GM12878 (cell line): ENCODE measurements at regions not wholly inside any gene's neighbourhood (a gene's known extent, or its start where the extent isn't known, plus 50 kb on each side); places are given as distances from the start of the nearest gene placed in this dataset.

Experiments
- ATAC-seq: fragments of 200-7000 bp; cut with Tn5 transposase; 3 replicates; pipeline ENCODE4 v1.9.1; 2020; ENCODE audit warnings: mild to moderate bottlenecking, moderate library complexity
- BruUV-seq: library from RNA; stranded (reverse); fragments of 400-500 nt; replicated peaks from 2 replicates; lab custom pipeline; 2021; lab: Mats Ljungman, UMichigan
- CTCF ChIA-PET: fragments of 300-600 bp; sonication (Branson Sonifier 250); formaldehyde crosslinking; extraction: SDS; loops from one replicate; lab custom pipeline; 2021; ENCODE audit warnings: inconsistent platforms; lab: Yijun Ruan, JAX
- POLR2A ChIA-PET: fragments of 350-600 bp; formaldehyde crosslinking; extraction: SDS; loops from one replicate; lab custom pipeline; 2021; ENCODE audit warnings: inconsistent platforms; lab: Charles Lee
- RAD21 ChIA-PET: fragments of 300-600 bp; sonication (Branson Sonifier 250); formaldehyde crosslinking; loops from one replicate; lab custom pipeline; 2023; ENCODE audit warnings: antibody characterized with exemption; ENCODE audit not compliant: unreplicated experiment; lab: Charles Lee
- SMC1A ChIA-PET: fragments of 300-600 bp; sonication (Branson Sonifier 250); formaldehyde crosslinking; loops from one replicate; lab custom pipeline; 2023; ENCODE audit not compliant: unreplicated experiment, uncharacterized antibody; lab: Charles Lee
- DNase-seq: peaks from one replicate; pipeline ENCODE4 v3.0.0-alpha.2; 2011; ENCODE audit warnings: low read depth, low spot score
- FAIRE-seq: peaks from 3 replicates; lab custom pipeline; 2011; peaks lifted over from hg19 to GRCh38; lab: Jason Lieb, UNC
- H2AFZ ChIP-seq: 2 replicates; pipeline ENCODE4 v1.6.0; 2011; ENCODE audit warnings: low read depth, low read length, control low read depth; ENCODE audit not compliant: control insufficient read depth
- H3K27ac ChIP-seq: 2 replicates; pipeline ENCODE4 v1.5.1; 2011; ENCODE audit warnings: control low read depth; ENCODE audit not compliant: control insufficient read depth, insufficient read depth
- H3K27me3 ChIP-seq, 2 experiments: replicated peaks in 1 of 2; 2 replicates each; pipeline versions ENCODE4 v1.6.0 to v1.6.1; 2011; ENCODE audit warnings: low read length in 1 of 2; ENCODE audit not compliant: control insufficient read depth in 2 of 2, insufficient read depth in 2 of 2
- H3K36me3 ChIP-seq, 2 experiments: 2 replicates each; pipeline ENCODE4 v1.5.1; 2011; ENCODE audit warnings: low read length in 1 of 2; ENCODE audit not compliant: control insufficient read depth in 2 of 2, insufficient read depth in 2 of 2
- H3K4me1 ChIP-seq: 2 replicates; pipeline ENCODE4 v1.6.1; 2011; ENCODE audit warnings: mild to moderate bottlenecking, low read length, moderate library complexity, mixed read lengths; ENCODE audit not compliant: control insufficient read depth, insufficient read depth
- H3K4me2 ChIP-seq: 2 replicates; pipeline ENCODE4 v1.6.0; 2011; ENCODE audit warnings: control low read depth; ENCODE audit not compliant: control insufficient read depth, insufficient read depth
- H3K4me3 ChIP-seq: fragments of 200-600 bp; sonication (generic); 2 replicates; pipeline ENCODE4 v1.5.1; 2016
- H3K79me2 ChIP-seq: 2 replicates; pipeline ENCODE4 v1.6.0; 2011; ENCODE audit warnings: low read length; ENCODE audit not compliant: control insufficient read depth, insufficient read depth
- H3K9ac ChIP-seq: 2 replicates; pipeline ENCODE4 v1.8.0; 2011; ENCODE audit warnings: low read length, control low read depth, mixed read lengths; ENCODE audit not compliant: control insufficient read depth, insufficient read depth
- H3K9me3 ChIP-seq: replicated peaks from 3 replicates; pipeline ENCODE4 v1.5.1; 2011; ENCODE audit warnings: mild to moderate bottlenecking, low read length; ENCODE audit not compliant: control insufficient read depth, insufficient read depth
- H4K20me1 ChIP-seq: 2 replicates; pipeline ENCODE4 v1.6.0; 2011; ENCODE audit not compliant: control insufficient read depth, insufficient read depth
- CEBPZ ChIP-seq: fragments of 150-350 bp; IDR thresholded peaks from 2 replicates; pipeline ENCODE4 v1.6.1; 2016; ENCODE audit warnings: low read depth, low read length
- CHD2 ChIP-seq: IDR thresholded peaks from 2 replicates; pipeline ENCODE4 v1.6.1; 2011; ENCODE audit warnings: low read depth, low read length, improper control_type of control experiment, borderline replicate concordance
- DPF2 ChIP-seq: fragments of 450-650 bp; IDR thresholded peaks from 2 replicates; pipeline ENCODE4 v1.6.1; 2017; ENCODE audit warnings: mild to moderate bottlenecking
- EED ChIP-seq: sonication (generic); IDR thresholded peaks from 2 replicates; pipeline ENCODE4 v1.6.1; 2016; ENCODE audit warnings: antibody characterized with exemption, low read depth
- EGR1 ChIP-seq, 2 experiments: IDR thresholded peaks; 1 replicate in 1 of 2; 2 replicates in 1 of 2; pipeline ENCODE4 v1.6.1; 2011 to 2012; ENCODE audit warnings: low read depth in 2 of 2, low read length in 2 of 2, borderline replicate concordance in 1 of 2, mild to moderate bottlenecking in 1 of 2, moderate library complexity in 1 of 2
- ESRRA ChIP-seq: IDR thresholded peaks from 2 replicates; pipeline ENCODE4 v1.6.1; 2012; ENCODE audit warnings: mild to moderate bottlenecking, low read length, improper control_type of control experiment
- EZH2 ChIP-seq: IDR thresholded peaks from 2 replicates; pipeline ENCODE4 v1.6.1; 2012; ENCODE audit warnings: low read depth, mild to moderate bottlenecking, control low read depth, inconsistent platforms, low read length, borderline replicate concordance; ENCODE audit not compliant: control insufficient read depth
- FOXM1 ChIP-seq: IDR thresholded peaks from 2 replicates; pipeline ENCODE4 v1.6.1; 2012; ENCODE audit warnings: low read depth, mild to moderate bottlenecking, inconsistent platforms, low read length, moderate library complexity
- KLF5 ChIP-seq: fragments of 450-650 bp; IDR thresholded peaks from 2 replicates; pipeline ENCODE4 v1.6.1; 2014; ENCODE audit warnings: mild to moderate bottlenecking; ENCODE audit not compliant: partially characterized antibody
- MEF2A ChIP-seq: IDR thresholded peaks from 2 replicates; pipeline ENCODE4 v1.6.1; 2011; ENCODE audit warnings: low read depth, mild to moderate bottlenecking, low read length, moderate library complexity; ENCODE audit not compliant: insufficient read depth
- MLLT1 ChIP-seq: fragments of 450-650 bp; IDR thresholded peaks from 2 replicates; pipeline ENCODE4 v1.6.1; 2016; ENCODE audit warnings: mild to moderate bottlenecking
- NBN ChIP-seq: fragments of 450-650 bp; IDR thresholded peaks from 2 replicates; pipeline ENCODE4 v1.6.1; 2016
- NFYB ChIP-seq: IDR thresholded peaks from 2 replicates; pipeline ENCODE4 v1.6.1; 2011; ENCODE audit warnings: low read depth, mild to moderate bottlenecking, low read length, improper control_type of control experiment, moderate library complexity; ENCODE audit not compliant: insufficient read depth
- RCOR1 ChIP-seq: conservative IDR thresholded peaks from 2 replicates; pipeline ENCODE4 v1.6.1; 2012; ENCODE audit warnings: low read depth, low read length, improper control_type of control experiment
- RELA ChIP-seq: fragments of 450-650 bp; IDR thresholded peaks from 2 replicates; pipeline ENCODE4 v1.8.0; 2014; ENCODE audit warnings: borderline replicate concordance; ENCODE audit not compliant: partially characterized antibody
- TCF3 ChIP-seq: IDR thresholded peaks from 2 replicates; pipeline ENCODE4 v1.6.1; 2012; ENCODE audit warnings: low read depth, mild to moderate bottlenecking, low read length, borderline replicate concordance; ENCODE audit not compliant: insufficient read depth
- YY1 ChIP-seq: IDR thresholded peaks from 2 replicates; pipeline ENCODE4 v1.6.1; 2011; ENCODE audit warnings: low read depth, mild to moderate bottlenecking, low read length
- WGBS: methylation state at CpG from one replicate; pipeline ENCODE4 v1.1.6; 2016; ENCODE audit warnings: low lambda C conversion rate; ENCODE audit not compliant: insufficient replicate concordance, insufficient coverage; ENCODE audit errors: missing lambda C conversion rate; 5-methylcytosine and 5-hydroxymethylcytosine counted together
- in situ Hi-C: fragments of 300-500 bp; cut with MboI; formaldehyde crosslinking; loops from 9 replicates; pipeline ENCODE4 v1.14.3; 2018; ENCODE audit warnings: mixed read lengths
- intact Hi-C: fragments of 100-400 bp; cut with micrococcal nuclease; formaldehyde crosslinking; loops from one replicate; pipeline ENCODE4 v1.14.2; 2022; ENCODE audit not compliant: unreplicated experiment
- TF ChIP-seq, protein P1 (sequence below): IDR thresholded peaks from 2 replicates; pipeline ENCODE4 v1.6.1; 2011; ENCODE audit warnings: mild to moderate bottlenecking, low read depth, low read length, moderate library complexity; ENCODE audit not compliant: insufficient replicate concordance
- TF ChIP-seq, protein P2 (sequence below): IDR thresholded peaks from 2 replicates; pipeline ENCODE4 v1.6.1; 2012; ENCODE audit warnings: low read depth, low read length, improper control_type of control experiment

- FAIRE-seq = no peak
- Histone ChIP-seq H2AFZ (no peak overlapping the region), H3K4me1 (no peaks in the 10 kb centered on the region), H3K9me3 (no peaks in the 10 kb centered on the region), H4K20me1 (no peaks in the 10 kb centered on the region), H3K27me3 (no peaks in the 10 kb centered on the region), H3K9ac (no peak overlapping the region), H3K79me2 (no peaks in the 10 kb centered on the region), H3K36me3 (no peaks in the 10 kb centered on the region), H3K4me3 (no peak overlapping the region), H3K27ac (no peak overlapping the region), H3K4me2 (no peak overlapping the region)
- in situ Hi-C loops (no loop called here), intact Hi-C loops (no loop called here)
- DNase-seq = no peak
- ChIA-PET CTCF (no interaction called here), POLR2A (interaction anchor here (0.5 kb wide), 1 partner anchor 213 kb away, joined by 3 read pairs; no protein-coding TSS in a partner anchor), RAD21 (no interaction called here), SMC1A (no interaction called here)
- no TSS peak for BruUV-seq
- TF ChIP-seq RELA (no peak), YY1 (no peak), EGR1 (IDR thresholded peaks at IDR 0.05; ENCODE audit: borderline replicate concordance in 1 of 2, low read depth in 2 of 2, low read length in 2 of 2) (no peak), ESRRA (no peak), DPF2 (no peak), FOXM1 (no peak), NBN (no peak), EZH2 (no peak), TCF3 (no peak), RCOR1 (no peak), CEBPZ (no peak), CHD2 (no peak), NFYB (no peak), KLF5 (no peak), MLLT1 (no peak), MEF2A (no peak), EED (no peak)
- TF ChIP-seq, protein P1, sequence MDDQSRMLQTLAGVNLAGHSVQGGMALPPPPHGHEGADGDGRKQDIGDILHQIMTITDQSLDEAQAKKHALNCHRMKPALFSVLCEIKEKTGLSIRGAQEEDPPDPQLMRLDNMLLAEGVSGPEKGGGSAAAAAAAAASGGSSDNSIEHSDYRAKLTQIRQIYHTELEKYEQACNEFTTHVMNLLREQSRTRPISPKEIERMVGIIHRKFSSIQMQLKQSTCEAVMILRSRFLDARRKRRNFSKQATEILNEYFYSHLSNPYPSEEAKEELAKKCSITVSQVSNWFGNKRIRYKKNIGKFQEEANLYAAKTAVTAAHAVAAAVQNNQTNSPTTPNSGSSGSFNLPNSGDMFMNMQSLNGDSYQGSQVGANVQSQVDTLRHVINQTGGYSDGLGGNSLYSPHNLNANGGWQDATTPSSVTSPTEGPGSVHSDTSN = no peak
- TF ChIP-seq, protein P2, sequence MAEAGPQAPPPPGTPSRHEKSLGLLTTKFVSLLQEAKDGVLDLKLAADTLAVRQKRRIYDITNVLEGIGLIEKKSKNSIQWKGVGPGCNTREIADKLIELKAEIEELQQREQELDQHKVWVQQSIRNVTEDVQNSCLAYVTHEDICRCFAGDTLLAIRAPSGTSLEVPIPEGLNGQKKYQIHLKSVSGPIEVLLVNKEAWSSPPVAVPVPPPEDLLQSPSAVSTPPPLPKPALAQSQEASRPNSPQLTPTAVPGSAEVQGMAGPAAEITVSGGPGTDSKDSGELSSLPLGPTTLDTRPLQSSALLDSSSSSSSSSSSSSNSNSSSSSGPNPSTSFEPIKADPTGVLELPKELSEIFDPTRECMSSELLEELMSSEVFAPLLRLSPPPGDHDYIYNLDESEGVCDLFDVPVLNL = no peak
- ATAC-seq = no peak
- 78% methylated on average over 2 of the region's 2 CpGs for WGBS
Measured at GRCh38 chr1:58933599-58933926, 149.7 kb upstream of the JUN start.
